HCT116 (cell line): ENCODE measurements at regions not wholly inside any gene's neighbourhood (a gene's known extent, or its start where the extent isn't known, plus 50 kb on each side); places are given as distances from the start of the nearest gene placed in this dataset.

Experiments
- ATAC-seq: fragments of 200-7000 bp; cut with Tn5 transposase; 2 replicates; pipeline ENCODE4 v1.9.1; 2020; ENCODE audit warnings: mild to moderate bottlenecking, moderate library complexity
- BruUV-seq: library from RNA; stranded (reverse); fragments of 400-500 nt; replicated peaks from 2 replicates; lab custom pipeline; 2021; lab: Mats Ljungman, UMichigan
- CTCF ChIA-PET: fragments of 300-600 bp; sonication (Branson Sonifier 250); formaldehyde crosslinking; loops from one replicate; lab custom pipeline; 2021; ENCODE audit warnings: antibody characterized with exemption; lab: Charles Lee
- POLR2A ChIA-PET: fragments of 300-600, 350-600 bp; sonication (Branson Sonifier 250); formaldehyde crosslinking; loops from one replicate; lab custom pipeline; 2021; ENCODE audit warnings: antibody characterized with exemption; lab: Charles Lee
- RAD21 ChIA-PET, 2 experiments: fragments of 300-600 bp; sonication (Branson Sonifier 250); formaldehyde crosslinking; loops; one replicate each; lab custom pipeline; 2023; ENCODE audit warnings: low total read pairs in 2 of 2; ENCODE audit not compliant: uncharacterized antibody in 2 of 2, unreplicated experiment in 2 of 2, low non-redundant PET in 1 of 2; lab: Charles Lee
- DNase-seq: peaks from one replicate; pipeline ENCODE4 v3.0.0-alpha.2; 2010; ENCODE audit warnings: low read depth, low spot score
- H2AFZ ChIP-seq: fragments of 200-600 bp; shearing (Covaris generic), sonication (generic); 2 replicates; pipeline ENCODE4 v1.6.1; 2017; ENCODE audit warnings: low read depth, mixed run types, mixed read lengths, antibody characterized with exemption, low read length; ENCODE audit not compliant: poor library complexity, severe bottlenecking
- H3K27ac ChIP-seq: 2 replicates; pipeline ENCODE4 v1.5.1; 2012; ENCODE audit warnings: low read depth, low read length
- H3K27me3 ChIP-seq: fragments of 200-600 bp; sonication (generic); 2 replicates; pipeline ENCODE4 v1.6.1; 2016; ENCODE audit warnings: mixed run types, low read length, mixed read lengths; ENCODE audit not compliant: insufficient read depth
- H3K36me3 ChIP-seq, 2 experiments: fragments of 200-500 bp in 1 of 2; fragments of 200-600 bp in 1 of 2; sonication (Bioruptor generic) in 1 of 2; sonication (generic) in 1 of 2; 2 replicates each; pipeline versions ENCODE4 v1.5.1 to v1.6.1; 2014 to 2016; ENCODE audit warnings: low read length in 2 of 2, inconsistent platforms in 1 of 2, mixed read lengths in 1 of 2, mixed run types in 1 of 2; ENCODE audit not compliant: insufficient read depth in 2 of 2, control insufficient read depth in 1 of 2
- H3K4me1 ChIP-seq, 2 experiments: fragments of 200-600 bp in 1 of 2; sonication (generic) in 1 of 2; 2 replicates each; pipeline versions ENCODE4 v1.5.1 to v1.6.1; 2012 to 2017; ENCODE audit warnings: low read length in 2 of 2, inconsistent platforms in 1 of 2, mild to moderate bottlenecking in 1 of 2, mixed read lengths in 1 of 2, mixed run types in 1 of 2, moderate library complexity in 1 of 2; ENCODE audit not compliant: insufficient read depth in 2 of 2, control insufficient read depth in 1 of 2
- H3K4me2 ChIP-seq: fragments of 200-600 bp; sonication (generic); 2 replicates; pipeline ENCODE4 v1.6.1; 2017; ENCODE audit warnings: mixed run types, low read length, mixed read lengths
- H3K4me3 ChIP-seq, 2 experiments: fragments of 200-600 bp in 1 of 2; sonication (generic) in 1 of 2; replicated peaks in 1 of 2; 2 replicates each; pipeline ENCODE4 v1.5.1; 2011 to 2016; ENCODE audit warnings: low read length in 2 of 2, control low read depth in 1 of 2, low read depth in 1 of 2, mild to moderate bottlenecking in 1 of 2, mixed read lengths in 1 of 2, mixed run types in 1 of 2
- H3K79me2 ChIP-seq: fragments of 200-600 bp; sonication (generic); 2 replicates; pipeline ENCODE4 v1.6.1; 2017; ENCODE audit warnings: mild to moderate bottlenecking, mixed run types, low read length, moderate library complexity, mixed read lengths; ENCODE audit not compliant: insufficient read depth
- H3K9ac ChIP-seq: fragments of 200-600 bp; sonication (generic); 2 replicates; pipeline ENCODE4 v1.6.1; 2016; ENCODE audit warnings: low read length, mixed read lengths
- H3K9me2 ChIP-seq: fragments of 200-600 bp; sonication (generic), shearing (Covaris generic); 2 replicates; pipeline ENCODE4 v1.6.1; 2017; ENCODE audit warnings: mixed run types, mild to moderate bottlenecking, moderate library complexity; ENCODE audit not compliant: insufficient read depth
- H3K9me3 ChIP-seq, 2 experiments: fragments of 200-500 bp in 1 of 2; fragments of 200-600 bp in 1 of 2; sonication (Bioruptor generic) in 1 of 2; sonication (generic) in 1 of 2; 2 replicates each; pipeline ENCODE4 v1.6.1; 2014 to 2017; ENCODE audit warnings: low read length in 2 of 2, mixed read lengths in 2 of 2, inconsistent platforms in 1 of 2, low read depth in 1 of 2, mild to moderate bottlenecking in 1 of 2, mixed run types in 1 of 2, moderate library complexity in 1 of 2; ENCODE audit not compliant: control insufficient read depth in 1 of 2, insufficient read depth in 1 of 2
- H4K20me1 ChIP-seq: fragments of 200-600 bp; sonication (generic), shearing (Covaris generic); 2 replicates; pipeline ENCODE4 v1.6.1; 2017; ENCODE audit warnings: mixed run types, mild to moderate bottlenecking, moderate library complexity; ENCODE audit not compliant: insufficient read depth
- CBX3 ChIP-seq: IDR thresholded peaks from 2 replicates; pipeline ENCODE4 v1.6.1; 2012; ENCODE audit warnings: low read depth
- CEBPB ChIP-seq: IDR thresholded peaks from 2 replicates; pipeline ENCODE4 v1.6.1; 2012; ENCODE audit warnings: low read depth
- EGR1 ChIP-seq: IDR thresholded peaks from 2 replicates; pipeline ENCODE4 v1.6.1; 2012; ENCODE audit warnings: low read depth
- ELF1 ChIP-seq: IDR thresholded peaks from 2 replicates; pipeline ENCODE4 v1.6.1; 2012; ENCODE audit warnings: low read depth, borderline replicate concordance
- EZH2 ChIP-seq: fragments of 200-600 bp; sonication (generic); IDR thresholded peaks from 2 replicates; pipeline ENCODE4 v1.6.1; 2017; ENCODE audit warnings: antibody characterized with exemption, mixed run types
- JUND ChIP-seq: IDR thresholded peaks from 2 replicates; pipeline ENCODE4 v1.6.1; 2012
- POLR2A ChIP-seq: IDR thresholded peaks from 2 replicates; pipeline ENCODE4 v1.7.0; 2011; ENCODE audit warnings: borderline replicate concordance; ENCODE audit not compliant: insufficient read depth, insufficient read length; ENCODE audit errors: extremely low read depth
- POLR2AphosphoS5 ChIP-seq: IDR thresholded peaks from 2 replicates; pipeline ENCODE4 v1.6.1; 2011; ENCODE audit warnings: mild to moderate bottlenecking, low read depth, low read length, moderate library complexity
- RAD21 ChIP-seq: IDR thresholded peaks from 2 replicates; pipeline ENCODE4 v1.6.1; 2012; ENCODE audit warnings: low read depth, mild to moderate bottlenecking
- SIN3A ChIP-seq: IDR thresholded peaks from 2 replicates; pipeline ENCODE4 v1.6.1; 2012; ENCODE audit warnings: low read depth
- SRF ChIP-seq: IDR thresholded peaks from 2 replicates; pipeline ENCODE4 v1.6.1; 2012; ENCODE audit warnings: low read depth
- TCF7L2 ChIP-seq: IDR thresholded peaks from 2 replicates; pipeline ENCODE4 v1.7.0; 2011; ENCODE audit warnings: borderline replicate concordance, inconsistent platforms; ENCODE audit not compliant: insufficient read depth, insufficient read length; ENCODE audit errors: extremely low read depth
- ZFX ChIP-seq: fragments of 450-650 bp; IDR thresholded peaks from 2 replicates; pipeline ENCODE4 v1.6.1; 2017
- ZNF274 ChIP-seq: fragments of 200-500 bp; sonication (Bioruptor generic); IDR thresholded peaks from 2 replicates; pipeline ENCODE4 v1.6.1; 2014; ENCODE audit warnings: mild to moderate bottlenecking, low read depth, low read length, inconsistent platforms
- intact Hi-C: fragments of 100-400 bp; cut with micrococcal nuclease; formaldehyde crosslinking; loops from 2 replicates; pipeline ENCODE4 v1.10.0; 2022
- TF ChIP-seq, protein P1 (sequence below): IDR thresholded peaks from 2 replicates; pipeline ENCODE4 v1.6.1; 2012
- TF ChIP-seq, protein P2 (sequence below): IDR thresholded peaks from 2 replicates; pipeline ENCODE4 v1.6.1; 2012
- TF ChIP-seq, protein P3 (sequence below), 3 experiments: fragments of 200-600 bp in 1 of 3; sonication (generic) in 1 of 3; IDR thresholded peaks in 2 of 3; conservative IDR thresholded peaks in 1 of 3; 2 replicates each; pipeline ENCODE4 v1.5.1; 2012 to 2017; ENCODE audit warnings: low read depth in 2 of 3, low read length in 2 of 3, antibody characterized with exemption in 1 of 3, borderline replicate concordance in 1 of 3, control low read depth in 1 of 3, mild to moderate bottlenecking in 1 of 3, mixed read lengths in 1 of 3, mixed run types in 1 of 3, moderate library complexity in 1 of 3; ENCODE audit not compliant: insufficient read depth in 1 of 3

DNA sequence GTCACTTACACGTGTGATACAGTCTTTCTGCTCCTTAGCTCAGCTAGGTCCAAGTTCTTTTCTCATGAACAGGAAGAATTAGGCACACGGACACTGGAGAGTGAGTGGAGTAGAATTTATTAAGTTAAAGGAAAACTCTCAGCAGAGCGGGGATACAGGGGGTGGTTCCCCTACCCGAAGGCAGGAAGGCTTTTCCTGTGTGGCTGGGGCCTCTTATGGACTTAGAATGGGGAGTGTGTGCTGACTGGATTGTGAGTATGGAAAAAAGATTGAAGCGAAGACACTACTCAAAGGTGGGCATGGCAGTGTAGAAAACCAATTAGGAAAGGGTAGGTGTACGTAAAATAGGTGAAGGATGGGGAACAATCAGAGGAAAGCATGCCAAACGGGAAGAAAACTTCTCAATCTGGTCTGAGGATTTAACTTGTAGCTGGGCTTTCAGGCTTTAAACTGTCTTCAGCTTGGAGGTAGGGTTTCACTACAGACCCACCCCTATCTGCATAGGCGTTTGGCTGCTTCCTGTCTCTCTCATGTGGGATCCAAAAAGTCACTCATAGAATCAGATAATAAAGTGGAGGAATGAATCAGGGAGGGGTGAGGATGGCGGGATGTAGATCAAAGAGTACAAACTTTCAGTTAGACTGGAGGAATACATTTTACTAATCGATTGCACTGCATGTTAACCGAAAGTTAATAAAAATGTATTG, 104.2 kb downstream of the ANKRD7 start:
- RAD21 ChIA-PET = no interaction called here
- Histone ChIP-seq H3K9me3 (no peaks in the 10 kb centered on the region), H4K20me1 (no peaks in the 10 kb centered on the region), H3K27me3 (no peaks in the 10 kb centered on the region), H3K4me2 (no peak overlapping the region), H2AFZ (no peak overlapping the region), H3K27ac (no peak overlapping the region), H3K9ac (no peak overlapping the region), H3K79me2 (no peaks in the 10 kb centered on the region), H3K9me2 (no peaks in the 10 kb centered on the region), H3K36me3 (no peaks in the 10 kb centered on the region), H3K4me3 (no peak overlapping the region), H3K4me1 (no peaks in the 10 kb centered on the region)
- CTCF ChIA-PET = no interaction called here
- no peak for DNase-seq
- no TSS peak for BruUV-seq
- no peak for ATAC-seq
- POLR2A ChIA-PET = no interaction called here
- intact Hi-C loops = no loop called here
- TF ChIP-seq RAD21 = no peak
- no peak for TF ChIP-seq TCF7L2
- no peak for TF ChIP-seq EZH2
- TF ChIP-seq, protein P1, sequence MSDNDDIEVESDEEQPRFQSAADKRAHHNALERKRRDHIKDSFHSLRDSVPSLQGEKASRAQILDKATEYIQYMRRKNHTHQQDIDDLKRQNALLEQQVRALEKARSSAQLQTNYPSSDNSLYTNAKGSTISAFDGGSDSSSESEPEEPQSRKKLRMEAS = no peak

DNA sequence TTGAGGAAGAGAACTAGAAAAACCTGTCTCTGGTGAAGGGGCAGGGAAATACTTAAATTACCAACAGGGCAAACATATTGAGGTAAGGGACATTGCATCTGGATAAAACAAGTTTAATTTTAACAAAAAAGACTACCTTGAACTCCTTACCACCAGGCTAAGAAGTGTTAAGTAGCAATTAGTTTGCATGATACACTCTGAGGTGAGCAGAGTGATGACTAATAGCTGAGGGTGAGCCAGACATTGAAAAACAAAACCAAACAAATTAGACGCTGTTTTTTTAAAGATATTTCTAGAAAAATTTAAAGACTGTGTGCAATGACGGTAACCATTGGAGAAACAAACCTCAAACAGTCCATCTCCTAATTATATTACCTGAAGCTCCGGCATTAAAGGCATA, 105.9 kb downstream of the ANKRD7 start:
- H3K9me2 ChIP-seq = no peaks in the 10 kb centered on the region
- no peaks in the 10 kb centered on the region for H3K36me3 ChIP-seq
- H3K4me1 ChIP-seq = no peaks in the 10 kb centered on the region
- ChIA-PET RAD21 (no interaction called here), CTCF (no interaction called here), POLR2A (no interaction called here)
- TF ChIP-seq EZH2 = no peak
- TF ChIP-seq EGR1 = no peak
- TF ChIP-seq POLR2A = no peak
- TF ChIP-seq SIN3A = no peak
- TF ChIP-seq, protein P1 = no peak
- TF ChIP-seq ZNF274 = no peak
- no peak for TF ChIP-seq CEBPB
- TF ChIP-seq ZFX = no peak
- TF ChIP-seq POLR2AphosphoS5 = no peak
- TF ChIP-seq SRF = no peak
- no peak for TF ChIP-seq TCF7L2
- TF ChIP-seq, protein P2, sequence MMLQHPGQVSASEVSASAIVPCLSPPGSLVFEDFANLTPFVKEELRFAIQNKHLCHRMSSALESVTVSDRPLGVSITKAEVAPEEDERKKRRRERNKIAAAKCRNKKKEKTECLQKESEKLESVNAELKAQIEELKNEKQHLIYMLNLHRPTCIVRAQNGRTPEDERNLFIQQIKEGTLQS = no peak
- TF ChIP-seq, protein P3, sequence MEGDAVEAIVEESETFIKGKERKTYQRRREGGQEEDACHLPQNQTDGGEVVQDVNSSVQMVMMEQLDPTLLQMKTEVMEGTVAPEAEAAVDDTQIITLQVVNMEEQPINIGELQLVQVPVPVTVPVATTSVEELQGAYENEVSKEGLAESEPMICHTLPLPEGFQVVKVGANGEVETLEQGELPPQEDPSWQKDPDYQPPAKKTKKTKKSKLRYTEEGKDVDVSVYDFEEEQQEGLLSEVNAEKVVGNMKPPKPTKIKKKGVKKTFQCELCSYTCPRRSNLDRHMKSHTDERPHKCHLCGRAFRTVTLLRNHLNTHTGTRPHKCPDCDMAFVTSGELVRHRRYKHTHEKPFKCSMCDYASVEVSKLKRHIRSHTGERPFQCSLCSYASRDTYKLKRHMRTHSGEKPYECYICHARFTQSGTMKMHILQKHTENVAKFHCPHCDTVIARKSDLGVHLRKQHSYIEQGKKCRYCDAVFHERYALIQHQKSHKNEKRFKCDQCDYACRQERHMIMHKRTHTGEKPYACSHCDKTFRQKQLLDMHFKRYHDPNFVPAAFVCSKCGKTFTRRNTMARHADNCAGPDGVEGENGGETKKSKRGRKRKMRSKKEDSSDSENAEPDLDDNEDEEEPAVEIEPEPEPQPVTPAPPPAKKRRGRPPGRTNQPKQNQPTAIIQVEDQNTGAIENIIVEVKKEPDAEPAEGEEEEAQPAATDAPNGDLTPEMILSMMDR (IDR thresholded peaks at IDR 0.05 in 2 of 3, conservative IDR thresholded peaks at IDR 0.05 in 1 of 3; ENCODE audit: borderline replicate concordance in 1 of 3, insufficient read depth in 1 of 3, low read depth in 2 of 3, low read length in 2 of 3) = no peak
- no peak for TF ChIP-seq JUND
- TF ChIP-seq RAD21 = no peak
- no peak for TF ChIP-seq ELF1
- no peak for TF ChIP-seq CBX3
- intact Hi-C loops = no loop called here
- no TSS peak for BruUV-seq
- no peaks in the 10 kb centered on the region for H3K9me3 ChIP-seq
- no peaks in the 10 kb centered on the region for H3K79me2 ChIP-seq
- H4K20me1 ChIP-seq = no peaks in the 10 kb centered on the region
- H3K9ac ChIP-seq = no peak overlapping the region
- H2AFZ ChIP-seq = no peak overlapping the region
- no peak overlapping the region for H3K4me3 ChIP-seq
- no peaks in the 10 kb centered on the region for H3K27me3 ChIP-seq
- H3K27ac ChIP-seq = no peak overlapping the region
- DNase-seq (no peak), ATAC-seq (no peak)
- no peak overlapping the region for H3K4me2 ChIP-seq
